Activated naive CD8-positive, alpha-beta T cell treated with anti-CD3 and anti-CD28 coated beads, Interleukin-2, amount 50 U/mL, for 16 hours (primary cell): ENCODE measurements at regions not wholly inside any gene's neighbourhood (a gene's known extent, or its start where the extent isn't known, plus 50 kb on each side); places are given as distances from the start of the nearest gene placed in this dataset.

Source experiments
- DNase-seq: peaks from one replicate; pipeline ENCODE4 v3.0.0-alpha.2; 2020; ENCODE audit warnings: low read depth, low spot score

- no peak for DNase-seq
These were observed 610.0 kb upstream of the GCFC2 start for GRCh38 chr2:76320716-76321115.

GRCh38 chr2:76318848-76319360, 608.2 kb upstream of the GCFC2 start:
- no peak for DNase-seq

- no peak for DNase-seq
These were observed 606.0 kb upstream of the GCFC2 start for GRCh38 chr2:76316691-76317090.

GRCh38 chr2:76314271-76315020, 603.7 kb upstream of the GCFC2 start:
- DNase-seq = no peak

- no peak for DNase-seq
These were observed 601.5 kb upstream of the GCFC2 start for GRCh38 chr2:76312236-76312635.

- DNase-seq = no peak
These were observed 601.0 kb upstream of the GCFC2 start for GRCh38 chr2:76311728-76312127.

- DNase-seq = no peak
These were observed 600.3 kb upstream of the GCFC2 start for GRCh38 chr2:76310894-76311633.

GRCh38 chr2:76307495-76307894, 596.8 kb upstream of the GCFC2 start:
- no peak for DNase-seq

GRCh38 chr2:76298041-76298440, 587.3 kb upstream of the GCFC2 start:
- DNase-seq = no peak

- no peak for DNase-seq
These were observed 585.7 kb upstream of the GCFC2 start for GRCh38 chr2:76296438-76296837.

GRCh38 chr2:76295762-76296161, 585.0 kb upstream of the GCFC2 start:
- no peak for DNase-seq

GRCh38 chr2:76288598-76288997, 577.9 kb upstream of the GCFC2 start:
- no peak for DNase-seq

- no peak for DNase-seq
These were observed 577.4 kb upstream of the GCFC2 start for GRCh38 chr2:76288146-76288545.

- no peak for DNase-seq
These were observed 572.6 kb upstream of the GCFC2 start for GRCh38 chr2:76283350-76283749.

GRCh38 chr2:76281156-76281841, 570.6 kb upstream of the GCFC2 start:
- DNase-seq = no peak

- DNase-seq = no peak
These were observed 570.0 kb upstream of the GCFC2 start for GRCh38 chr2:76280686-76281085.

GRCh38 chr2:76279142-76279541, 568.4 kb upstream of the GCFC2 start:
- no peak for DNase-seq

- no peak for DNase-seq
These were observed 565.1 kb upstream of the GCFC2 start for GRCh38 chr2:76275788-76276187.

GRCh38 chr2:76274676-76275075, 564.0 kb upstream of the GCFC2 start:
- no peak for DNase-seq

GRCh38 chr2:76274160-76274559, 563.4 kb upstream of the GCFC2 start:
- DNase-seq = no peak

GRCh38 chr2:76270096-76270710, 559.5 kb upstream of the GCFC2 start:
- no peak for DNase-seq
